Activated T-helper 17 cell treated with anti-CD3 and anti-CD28 coated beads, Interleukin-2, amount 50 U/mL, for 72 hours (primary cell): ENCODE measurements at regions not wholly inside any gene's neighbourhood (a gene's known extent, or its start where the extent isn't known, plus 50 kb on each side); places are given as distances from the start of the nearest gene placed in this dataset.

Source experiments
- ATAC-seq: fragments of 150-1000 bp; cut with Tn5 transposase; replicated peaks from 2 replicates; pipeline ENCODE4 v1.10.0; 2021; ENCODE audit warnings: mild to moderate bottlenecking, moderate library complexity
- H3K27ac Mint-ChIP-seq: one replicate; pipeline ENCODE4 v1.8.0; 2022; ENCODE audit warnings: mixed read lengths
- H3K27me3 Mint-ChIP-seq: one replicate; pipeline ENCODE4 v1.8.0; 2022; ENCODE audit warnings: mixed read lengths
- H3K36me3 Mint-ChIP-seq: one replicate; pipeline ENCODE4 v1.8.0; 2022; ENCODE audit warnings: low read depth, mild to moderate bottlenecking, mixed read lengths
- H3K4me1 Mint-ChIP-seq: one replicate; pipeline ENCODE4 v1.8.0; 2022; ENCODE audit warnings: mixed read lengths
- H3K4me3 Mint-ChIP-seq: one replicate; pipeline ENCODE4 v1.8.0; 2022; ENCODE audit warnings: mild to moderate bottlenecking, mixed read lengths
- H3K9me3 Mint-ChIP-seq: one replicate; pipeline ENCODE4 v1.8.0; 2022; ENCODE audit warnings: mixed read lengths

- no peak overlapping the region for H3K27ac Mint-ChIP-seq
- H3K4me3 Mint-ChIP-seq, result peak overlapping the region; percentile 10
These were observed 50.6 kb upstream of the ZEB2 start for GRCh38 chr2:144570566-144570965.

More at GRCh38 chr2:144570566-144570965, 50.6 kb upstream of the ZEB2 start:
- no peaks in the 10 kb centered on the region for H3K36me3 Mint-ChIP-seq
- no peaks in the 10 kb centered on the region for H3K9me3 Mint-ChIP-seq
- peaks cover 4% of the 10 kb centered on the region for H3K4me1 Mint-ChIP-seq
- ATAC-seq, result peak; percentile 85
- H3K27me3 Mint-ChIP-seq, result no peaks in the 10 kb centered on the region
